ENCODE measurements at regions not wholly inside any gene's neighbourhood (a gene's known extent, or its start where the extent isn't known, plus 50 kb on each side); places are given as distances from the start of the nearest gene placed in this dataset.

- no peak for TF ChIP-seq SIN3A (IDR thresholded peaks at IDR 0.05; ENCODE audit: borderline replicate concordance, insufficient read depth, low read depth, low read length)
- no peak for TF ChIP-seq TCF7L2 (IDR thresholded peaks at IDR 0.05; ENCODE audit: low read depth, low read length)
- TF ChIP-seq POLR2AphosphoS5 (IDR thresholded peaks at IDR 0.05; ENCODE audit: low read depth, low read length) = no peak
- TF ChIP-seq, protein P1, sequence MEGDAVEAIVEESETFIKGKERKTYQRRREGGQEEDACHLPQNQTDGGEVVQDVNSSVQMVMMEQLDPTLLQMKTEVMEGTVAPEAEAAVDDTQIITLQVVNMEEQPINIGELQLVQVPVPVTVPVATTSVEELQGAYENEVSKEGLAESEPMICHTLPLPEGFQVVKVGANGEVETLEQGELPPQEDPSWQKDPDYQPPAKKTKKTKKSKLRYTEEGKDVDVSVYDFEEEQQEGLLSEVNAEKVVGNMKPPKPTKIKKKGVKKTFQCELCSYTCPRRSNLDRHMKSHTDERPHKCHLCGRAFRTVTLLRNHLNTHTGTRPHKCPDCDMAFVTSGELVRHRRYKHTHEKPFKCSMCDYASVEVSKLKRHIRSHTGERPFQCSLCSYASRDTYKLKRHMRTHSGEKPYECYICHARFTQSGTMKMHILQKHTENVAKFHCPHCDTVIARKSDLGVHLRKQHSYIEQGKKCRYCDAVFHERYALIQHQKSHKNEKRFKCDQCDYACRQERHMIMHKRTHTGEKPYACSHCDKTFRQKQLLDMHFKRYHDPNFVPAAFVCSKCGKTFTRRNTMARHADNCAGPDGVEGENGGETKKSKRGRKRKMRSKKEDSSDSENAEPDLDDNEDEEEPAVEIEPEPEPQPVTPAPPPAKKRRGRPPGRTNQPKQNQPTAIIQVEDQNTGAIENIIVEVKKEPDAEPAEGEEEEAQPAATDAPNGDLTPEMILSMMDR (IDR thresholded peaks at IDR 0.05) = no peak
- no peak for TF ChIP-seq REST (IDR thresholded peaks at IDR 0.05; ENCODE audit: insufficient read depth in 1 of 2, low read depth in 2 of 2, low read length in 1 of 2)
- POLR2A ChIA-PET = no interaction called here
- no peaks in the 10 kb centered on the region for H3K27me3 ChIP-seq (ENCODE audit: control insufficient read depth, insufficient read depth, low read length)
- no peaks in the 10 kb centered on the region for H3K36me3 ChIP-seq (ENCODE audit: control insufficient read depth, insufficient read depth, low read length)
- no TSS peak for BruUV-seq (replicated peaks)
- intact Hi-C loops (cut with micrococcal nuclease; ENCODE audit: unreplicated experiment) = no loop called here
- H3K27ac ChIP-seq (ENCODE audit: low read length) = no peak overlapping the region
- in situ Hi-C loops (cut with HindIII; ENCODE audit: low pct_unique_long_range_greater_than_20kb, low sequenced_read_pairs) = no loop called here
- no peak overlapping the region for H3K4me3 ChIP-seq (ENCODE audit: low read depth in 2 of 2, low read length in 2 of 2)
- DNase-seq (ENCODE audit: low read depth, low spot score) (no peak), ATAC-seq (no peak)
- no peaks in the 10 kb centered on the region for H3K9me3 ChIP-seq (ENCODE audit: control insufficient read depth, insufficient read depth, low read depth, low read length)
- CTCF ChIA-PET = no interaction called here
- no peaks in the 10 kb centered on the region for H3K4me1 ChIP-seq (ENCODE audit: control insufficient read depth, insufficient read depth, low read length)
Observed at GRCh38 chr2:150561076-150561475, 73.6 kb upstream of the RND3 start.

GRCh38 chr2:150557020-150557600 lies 69.6 kb upstream of the RND3 start:
- intact Hi-C loops (cut with micrococcal nuclease; ENCODE audit: unreplicated experiment) = no loop called here

More at GRCh38 chr2:150557020-150557600, 69.6 kb upstream of the RND3 start:
- ChIA-PET POLR2A (no interaction called here), CTCF (interaction anchor here (0.6 kb wide), 1 partner anchor 10 kb away, joined by 3 read pairs; no protein-coding TSS in a partner anchor)
- BruUV-seq (replicated peaks) = no TSS peak
- in situ Hi-C loops (cut with HindIII; ENCODE audit: low pct_unique_long_range_greater_than_20kb, low sequenced_read_pairs) = no loop called here
- no peaks in the 10 kb centered on the region for H3K27me3 ChIP-seq (ENCODE audit: control insufficient read depth, insufficient read depth, low read length)
- no peaks in the 10 kb centered on the region for H3K4me1 ChIP-seq (ENCODE audit: control insufficient read depth, insufficient read depth, low read length)
- H3K4me3 ChIP-seq (ENCODE audit: low read depth in 2 of 2, low read length in 2 of 2) = no peak overlapping the region
- ATAC-seq = no peak
- no peaks in the 10 kb centered on the region for H3K9me3 ChIP-seq (ENCODE audit: control insufficient read depth, insufficient read depth, low read depth, low read length)
- H3K27ac ChIP-seq (ENCODE audit: low read length) = no peak overlapping the region
- no peak for TF ChIP-seq POLR2AphosphoS5 (IDR thresholded peaks at IDR 0.05; ENCODE audit: low read depth, low read length)
- no peak for TF ChIP-seq TCF7L2 (IDR thresholded peaks at IDR 0.05; ENCODE audit: low read depth, low read length)
- TF ChIP-seq SIN3A (IDR thresholded peaks at IDR 0.05; ENCODE audit: borderline replicate concordance, insufficient read depth, low read depth, low read length) = no peak
- TF ChIP-seq REST (IDR thresholded peaks at IDR 0.05; ENCODE audit: insufficient read depth in 1 of 2, low read depth in 2 of 2, low read length in 1 of 2) = no peak
- TF ChIP-seq, protein P1 (IDR thresholded peaks at IDR 0.05) = no peak
- H3K36me3 ChIP-seq (ENCODE audit: control insufficient read depth, insufficient read depth, low read length) = no peaks in the 10 kb centered on the region
- DNase-seq (ENCODE audit: low read depth, low spot score) = no peak
